MCF 10A (cell line): ENCODE measurements at regions not wholly inside any gene's neighbourhood (a gene's known extent, or its start where the extent isn't known, plus 50 kb on each side); places are given as distances from the start of the nearest gene placed in this dataset.

Source experiments
- BruUV-seq: library from RNA; stranded (reverse); fragments of 400-500 nt; replicated peaks from 2 replicates; lab custom pipeline; 2021; lab: Mats Ljungman, UMichigan
- CTCF ChIA-PET: fragments of 300-600 bp; sonication (Branson Sonifier 250); formaldehyde crosslinking; extraction: SDS; loops from one replicate; lab custom pipeline; 2021; ENCODE audit warnings: antibody characterized with exemption, inconsistent platforms; lab: Yijun Ruan, JAX
- POLR2A ChIA-PET: fragments of 300-600, 350-650 bp; sonication (Branson Sonifier 250); formaldehyde crosslinking; extraction: SDS; loops from one replicate; lab custom pipeline; 2020; ENCODE audit warnings: antibody characterized with exemption, inconsistent platforms; lab: Yijun Ruan, JAX
- DNase-seq: peaks from one replicate; pipeline ENCODE4 v3.0.0-alpha.2; 2018; ENCODE audit not compliant: unreplicated experiment
- H3K27ac Mint-ChIP-seq: one replicate; pipeline ENCODE4 v1.8.0; 2022; ENCODE audit warnings: mild to moderate bottlenecking, low read depth, mixed read lengths; ENCODE audit not compliant: unreplicated experiment
- H3K27me3 Mint-ChIP-seq: one replicate; pipeline ENCODE4 v1.8.0; 2022; ENCODE audit warnings: mixed read lengths; ENCODE audit not compliant: insufficient read depth, unreplicated experiment
- H3K36me3 Mint-ChIP-seq: one replicate; pipeline ENCODE4 v1.8.0; 2022; ENCODE audit warnings: mild to moderate bottlenecking, moderate library complexity, mixed read lengths; ENCODE audit not compliant: insufficient read depth, unreplicated experiment
- H3K4me1 Mint-ChIP-seq: one replicate; pipeline ENCODE4 v1.8.0; 2022; ENCODE audit warnings: mixed read lengths; ENCODE audit not compliant: insufficient read depth, unreplicated experiment
- H3K4me3 Mint-ChIP-seq: one replicate; pipeline ENCODE4 v1.8.0; 2022; ENCODE audit warnings: mild to moderate bottlenecking, moderate library complexity, mixed read lengths; ENCODE audit not compliant: unreplicated experiment
- H3K9me3 Mint-ChIP-seq: one replicate; pipeline ENCODE4 v1.8.0; 2022; ENCODE audit warnings: mixed read lengths; ENCODE audit not compliant: unreplicated experiment
- intact Hi-C: fragments of 100-400 bp; cut with micrococcal nuclease; formaldehyde crosslinking; loops from 2 replicates; pipeline ENCODE4 v1.14.1; 2022
- TF ChIP-seq, protein P1 (sequence below): fragments of 200-600 bp; IDR thresholded peaks from one replicate; pipeline ENCODE4 v1.8.0; 2022; ENCODE audit warnings: antibody characterized with exemption, mild to moderate bottlenecking; ENCODE audit not compliant: unreplicated experiment

DNA sequence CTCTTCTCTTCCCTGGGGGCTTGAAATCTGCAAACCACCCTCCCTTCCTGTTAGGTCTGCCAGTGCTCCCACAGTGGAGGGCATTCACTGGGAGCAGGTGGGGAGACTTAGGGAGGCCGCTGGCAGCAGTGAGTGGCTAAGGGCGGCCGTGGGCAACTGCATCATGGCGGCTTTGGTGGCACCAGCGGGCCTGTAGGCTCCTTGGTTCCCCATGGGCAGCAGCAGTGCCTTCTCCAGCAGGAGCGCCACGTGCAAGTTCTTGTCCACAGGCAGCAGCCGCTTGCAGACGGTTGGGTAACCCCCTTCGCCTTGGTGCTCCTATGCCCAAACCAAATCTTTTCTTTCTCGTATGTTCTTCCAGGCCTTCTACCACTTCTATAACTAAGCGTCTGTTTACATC is 158.2 kb downstream of the SREK1 start:
- Mint-ChIP-seq H3K9me3 (no peaks in the 10 kb centered on the region), H3K27ac (no peak overlapping the region), H3K27me3 (peaks cover 52% of the 10 kb centered on the region), H3K4me1 (no peaks in the 10 kb centered on the region), H3K36me3 (no peaks in the 10 kb centered on the region), H3K4me3 (no peak overlapping the region)
- ChIA-PET CTCF (interaction anchor here (0.6 kb wide), 2 partner anchors 665 to 806 kb away, joined by 3 read pairs; no protein-coding TSS in a partner anchor), POLR2A (no interaction called here)
- no TSS peak for BruUV-seq
- DNase-seq = no peak
- TF ChIP-seq, protein P1, sequence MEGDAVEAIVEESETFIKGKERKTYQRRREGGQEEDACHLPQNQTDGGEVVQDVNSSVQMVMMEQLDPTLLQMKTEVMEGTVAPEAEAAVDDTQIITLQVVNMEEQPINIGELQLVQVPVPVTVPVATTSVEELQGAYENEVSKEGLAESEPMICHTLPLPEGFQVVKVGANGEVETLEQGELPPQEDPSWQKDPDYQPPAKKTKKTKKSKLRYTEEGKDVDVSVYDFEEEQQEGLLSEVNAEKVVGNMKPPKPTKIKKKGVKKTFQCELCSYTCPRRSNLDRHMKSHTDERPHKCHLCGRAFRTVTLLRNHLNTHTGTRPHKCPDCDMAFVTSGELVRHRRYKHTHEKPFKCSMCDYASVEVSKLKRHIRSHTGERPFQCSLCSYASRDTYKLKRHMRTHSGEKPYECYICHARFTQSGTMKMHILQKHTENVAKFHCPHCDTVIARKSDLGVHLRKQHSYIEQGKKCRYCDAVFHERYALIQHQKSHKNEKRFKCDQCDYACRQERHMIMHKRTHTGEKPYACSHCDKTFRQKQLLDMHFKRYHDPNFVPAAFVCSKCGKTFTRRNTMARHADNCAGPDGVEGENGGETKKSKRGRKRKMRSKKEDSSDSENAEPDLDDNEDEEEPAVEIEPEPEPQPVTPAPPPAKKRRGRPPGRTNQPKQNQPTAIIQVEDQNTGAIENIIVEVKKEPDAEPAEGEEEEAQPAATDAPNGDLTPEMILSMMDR = no peak
- intact Hi-C loops = loop anchor here (10.0 kb wide), 2 partner anchors 562 to 852 kb away; no protein-coding TSS in a partner anchor

DNA sequence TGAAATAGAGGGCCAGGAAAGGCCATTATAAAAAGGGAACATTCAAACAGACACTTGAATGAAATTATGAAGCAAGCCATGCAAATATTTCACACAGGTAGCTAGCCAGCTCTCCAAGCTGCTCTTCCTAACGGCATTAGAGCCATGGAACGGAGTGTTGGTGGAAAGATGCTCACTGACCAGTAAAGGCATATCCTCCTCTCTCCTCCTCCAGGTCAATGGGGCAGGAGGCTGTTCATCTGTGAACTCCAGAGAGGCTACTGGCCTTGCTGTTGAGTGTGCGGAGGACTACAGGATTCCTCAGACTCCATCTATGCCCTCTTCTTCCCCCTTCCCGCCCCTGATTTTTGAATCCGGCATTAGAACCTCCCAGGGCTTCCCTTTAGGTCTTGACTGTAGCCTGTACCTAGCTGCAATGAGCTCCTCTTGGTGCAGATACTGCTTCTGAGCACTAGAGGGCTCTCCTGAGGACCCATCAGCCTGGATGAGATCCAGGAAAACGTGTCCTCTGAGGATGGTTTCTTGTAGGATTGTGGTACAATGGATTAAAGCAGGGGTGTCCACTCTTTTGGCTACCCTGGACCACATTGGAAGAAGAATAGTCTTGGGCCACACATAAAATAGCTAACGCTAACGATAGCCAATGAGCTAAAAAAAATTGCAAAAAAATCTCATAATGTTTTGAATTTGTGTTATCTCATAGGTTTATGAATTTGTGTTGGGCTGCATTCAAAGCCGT is 162.2 kb downstream of the SREK1 start:
- Mint-ChIP-seq H3K9me3 (no peaks in the 10 kb centered on the region), H3K27me3 (peaks cover 45% of the 10 kb centered on the region), H3K36me3 (no peaks in the 10 kb centered on the region), H3K27ac (no peak overlapping the region), H3K4me1 (no peaks in the 10 kb centered on the region), H3K4me3 (no peak overlapping the region)
- no TSS peak for BruUV-seq
- intact Hi-C loops = loop anchor here (1.0 to 10.0 kb wide), 7 partner anchors 67 to 901 kb away; partner anchors contain the start of gene MAST4
- TF ChIP-seq, protein P1 = peak; percentile 87
- peak; percentile 79 for DNase-seq
- POLR2A ChIA-PET = interaction anchor here (0.6 to 2.7 kb wide), 8 partner anchors 51 to 458 kb away, joined by 3 to 13 read pairs (median 3); no protein-coding TSS in a partner anchor
- CTCF ChIA-PET = interaction anchor here (0.6 to 5.5 kb wide), 99 partner anchors 7 to 1768 kb away, joined by 3 to 167 read pairs (median 4); no protein-coding TSS in a partner anchor

DNA sequence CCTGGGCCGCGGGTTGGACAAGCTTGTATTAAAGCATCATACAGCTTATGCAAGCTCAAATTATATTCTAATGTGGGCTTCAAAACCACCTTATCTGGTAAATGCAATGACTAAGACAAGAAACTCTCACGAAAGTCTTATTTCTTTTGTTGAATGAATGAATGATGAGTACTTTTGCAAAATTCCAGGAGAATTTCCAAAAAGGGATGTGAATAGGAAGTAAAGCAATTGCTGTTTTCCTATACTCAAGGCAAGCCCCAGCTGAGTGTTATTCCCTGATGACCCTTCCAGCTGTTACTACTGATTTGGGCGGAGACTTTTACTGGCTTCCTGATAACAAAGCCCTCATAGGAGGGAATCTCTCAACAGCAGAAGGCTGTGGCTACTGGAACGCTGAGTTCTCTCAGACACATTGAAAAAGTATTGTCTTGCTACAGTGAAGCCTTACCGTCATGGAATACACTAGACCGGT is 162.8 kb downstream of the SREK1 start:
- no peaks in the 10 kb centered on the region for H3K36me3 Mint-ChIP-seq
- no peak for DNase-seq
- no TSS peak for BruUV-seq
- H3K27me3 Mint-ChIP-seq = peaks cover 39% of the 10 kb centered on the region
- H3K4me1 Mint-ChIP-seq = no peaks in the 10 kb centered on the region
- no peaks in the 10 kb centered on the region for H3K9me3 Mint-ChIP-seq
- ChIA-PET POLR2A (interaction anchor here (0.9 to 2.7 kb wide), 5 partner anchors 248 to 457 kb away, joined by 3 to 13 read pairs (median 4); no protein-coding TSS in a partner anchor), CTCF (interaction anchor here (0.6 to 5.5 kb wide), 78 partner anchors 8 to 705 kb away, joined by 3 to 167 read pairs (median 5); no protein-coding TSS in a partner anchor)
- TF ChIP-seq, protein P1 = no peak
- intact Hi-C loops = loop anchor here (1.0 to 10.0 kb wide), 8 partner anchors 68 to 900 kb away; partner anchors contain the start of gene MAST4
- no peak overlapping the region for H3K4me3 Mint-ChIP-seq
- H3K27ac Mint-ChIP-seq = no peak overlapping the region
